ENCODE measurements at regions not wholly inside any gene's neighbourhood (a gene's known extent, or its start where the extent isn't known, plus 50 kb on each side); places are given as distances from the start of the nearest gene placed in this dataset.

- DNase-seq (ENCODE audit: unreplicated experiment) = no peak
- ChIA-PET CTCF (interaction anchor here (0.7 to 1.2 kb wide), 2 partner anchors 12 to 310 kb away, joined by 3 to 4 read pairs; no protein-coding TSS in a partner anchor), POLR2A (no interaction called here)
- Mint-ChIP-seq H3K4me1 (ENCODE audit: insufficient read depth, unreplicated experiment) (peaks cover 9% of the 10 kb centered on the region), H3K27me3 (ENCODE audit: insufficient read depth, unreplicated experiment) (no peaks in the 10 kb centered on the region), H3K9me3 (ENCODE audit: unreplicated experiment) (no peaks in the 10 kb centered on the region), H3K27ac (ENCODE audit: low read depth, unreplicated experiment) (no peak overlapping the region), H3K36me3 (ENCODE audit: insufficient read depth, unreplicated experiment) (no peaks in the 10 kb centered on the region), H3K4me3 (ENCODE audit: unreplicated experiment) (no peak overlapping the region)
- no peak for TF ChIP-seq CTCF (IDR thresholded peaks at IDR 0.05; ENCODE audit: unreplicated experiment)
- no TSS peak for BruUV-seq (replicated peaks)
- intact Hi-C loops (cut with micrococcal nuclease) = no loop called here
These were observed 207.1 kb upstream of the KYNU start for GRCh38 chr2:142670362-142670761.

- DNase-seq (ENCODE audit: unreplicated experiment) = peak; percentile 33
- intact Hi-C loops (cut with micrococcal nuclease) = no loop called here
- CTCF ChIA-PET = no interaction called here
These were observed 209.0 kb upstream of the KYNU start for GRCh38 chr2:142668420-142668819.

GRCh38 chr2:142665241-142665640 is 212.2 kb upstream of the KYNU start:
- peaks cover 9% of the 10 kb centered on the region for H3K4me1 Mint-ChIP-seq (ENCODE audit: insufficient read depth, unreplicated experiment)
- ChIA-PET POLR2A (no interaction called here), CTCF (no interaction called here)
- BruUV-seq (replicated peaks) = no TSS peak
- TF ChIP-seq CTCF (IDR thresholded peaks at IDR 0.05; ENCODE audit: unreplicated experiment) = no peak
- peaks cover 3% of the 10 kb centered on the region for H3K27me3 Mint-ChIP-seq (ENCODE audit: insufficient read depth, unreplicated experiment)
- DNase-seq (ENCODE audit: unreplicated experiment) = no peak
- H3K4me3 Mint-ChIP-seq (ENCODE audit: unreplicated experiment) = no peak overlapping the region
- H3K9me3 Mint-ChIP-seq (ENCODE audit: unreplicated experiment) = no peaks in the 10 kb centered on the region
- H3K27ac Mint-ChIP-seq (ENCODE audit: low read depth, unreplicated experiment) = no peak overlapping the region
- intact Hi-C loops (cut with micrococcal nuclease) = no loop called here
- H3K36me3 Mint-ChIP-seq (ENCODE audit: insufficient read depth, unreplicated experiment) = no peaks in the 10 kb centered on the region

More at GRCh38 chr2:142668420-142668819, 209.0 kb upstream of the KYNU start:
- no peaks in the 10 kb centered on the region for H3K9me3 Mint-ChIP-seq (ENCODE audit: unreplicated experiment)
- BruUV-seq (replicated peaks) = no TSS peak
- TF ChIP-seq CTCF (IDR thresholded peaks at IDR 0.05; ENCODE audit: unreplicated experiment) = no peak
- peaks cover 9% of the 10 kb centered on the region for H3K4me1 Mint-ChIP-seq (ENCODE audit: insufficient read depth, unreplicated experiment)
- no peak overlapping the region for H3K27ac Mint-ChIP-seq (ENCODE audit: low read depth, unreplicated experiment)
- no peak overlapping the region for H3K4me3 Mint-ChIP-seq (ENCODE audit: unreplicated experiment)
- H3K36me3 Mint-ChIP-seq (ENCODE audit: insufficient read depth, unreplicated experiment) = no peaks in the 10 kb centered on the region
- no peaks in the 10 kb centered on the region for H3K27me3 Mint-ChIP-seq (ENCODE audit: insufficient read depth, unreplicated experiment)
- POLR2A ChIA-PET = no interaction called here

DNA sequence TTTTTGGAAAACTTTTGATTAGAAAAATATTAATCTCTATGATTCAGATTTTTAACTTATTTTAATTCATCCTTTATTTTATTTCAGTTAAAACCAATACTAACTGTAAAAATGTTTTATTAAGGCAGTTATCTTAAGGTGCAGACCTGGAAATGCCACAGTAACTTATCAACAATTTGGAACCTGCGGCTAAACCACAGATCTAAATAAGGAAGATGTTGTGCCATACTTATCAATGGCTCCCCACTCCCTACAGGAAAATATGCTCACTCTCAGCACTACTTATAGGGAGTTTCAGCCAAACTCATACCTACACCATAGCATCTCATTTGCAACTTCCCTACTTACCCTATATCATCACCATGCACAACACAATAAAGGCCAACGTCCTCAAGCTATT is 226.9 kb upstream of the KYNU start:
- Mint-ChIP-seq H3K27me3 (ENCODE audit: insufficient read depth, unreplicated experiment) (no peaks in the 10 kb centered on the region), H3K9me3 (ENCODE audit: unreplicated experiment) (peaks cover 5% of the 10 kb centered on the region), H3K27ac (ENCODE audit: low read depth, unreplicated experiment) (no peak overlapping the region), H3K4me3 (ENCODE audit: unreplicated experiment) (no peak overlapping the region), H3K4me1 (ENCODE audit: insufficient read depth, unreplicated experiment) (no peaks in the 10 kb centered on the region), H3K36me3 (ENCODE audit: insufficient read depth, unreplicated experiment) (no peaks in the 10 kb centered on the region)
- no peak for TF ChIP-seq CTCF (IDR thresholded peaks at IDR 0.05; ENCODE audit: unreplicated experiment)
- ChIA-PET POLR2A (no interaction called here), CTCF (interaction anchor here (0.5 kb wide), 1 partner anchor 519 kb away, joined by 3 read pairs; the partner anchor contains the start of gene LRP1B)
- DNase-seq (ENCODE audit: unreplicated experiment) = no peak
- BruUV-seq (replicated peaks) = no TSS peak
- intact Hi-C loops (cut with micrococcal nuclease) = no loop called here

Data from MCF 10A (cell line).